ENCODE measurements at regions not wholly inside any gene's neighbourhood (a gene's known extent, or its start where the extent isn't known, plus 50 kb on each side); places are given as distances from the start of the nearest gene placed in this dataset.

DNA sequence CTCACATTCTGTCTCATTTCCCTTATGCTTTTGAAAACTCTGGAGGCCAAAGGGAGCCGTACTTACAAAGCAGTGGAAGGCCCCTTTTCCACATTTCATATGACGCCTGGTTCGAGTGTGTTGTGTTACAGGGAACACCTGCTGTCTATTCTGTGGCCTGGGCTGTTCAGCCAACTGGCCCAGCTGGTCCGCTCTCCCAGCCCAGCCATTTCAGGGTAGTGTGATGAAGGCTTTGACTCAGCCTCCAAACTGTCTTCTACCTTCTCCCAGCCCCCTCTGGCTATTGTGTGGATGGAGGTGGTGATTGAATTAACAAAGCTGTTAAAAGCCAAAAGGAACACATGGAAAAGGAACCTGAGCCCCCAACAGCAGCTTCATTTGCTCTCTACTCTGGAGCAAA is 233.8 kb downstream of the ICOS start:
- Histone ChIP-seq H3K27me3 (no peaks in the 10 kb centered on the region), H3K36me3 (no peaks in the 10 kb centered on the region), H3K27ac (no peak overlapping the region), H3K4me3 (no peak overlapping the region), H3K4me1 (no peaks in the 10 kb centered on the region), H3K9me3 (no peaks in the 10 kb centered on the region)
- DNase-seq, result peak in 1 of 2 donors; percentile 23
- intact Hi-C loops (cut with DNase I; ENCODE audit: low total_unique reads), result no loop called here
- WGBS, 5 donors, result 83 to 95% (median 88%) methylated on average over 4 of the region's 4 CpGs
- no peak for TF ChIP-seq EP300 (IDR thresholded peaks at IDR 0.05)
- TF ChIP-seq POLR2AphosphoS5 (IDR thresholded peaks at IDR 0.05), result no peak
- TF ChIP-seq POLR2A (IDR thresholded peaks at IDR 0.05), result no peak
- TF ChIP-seq, protein P1, sequence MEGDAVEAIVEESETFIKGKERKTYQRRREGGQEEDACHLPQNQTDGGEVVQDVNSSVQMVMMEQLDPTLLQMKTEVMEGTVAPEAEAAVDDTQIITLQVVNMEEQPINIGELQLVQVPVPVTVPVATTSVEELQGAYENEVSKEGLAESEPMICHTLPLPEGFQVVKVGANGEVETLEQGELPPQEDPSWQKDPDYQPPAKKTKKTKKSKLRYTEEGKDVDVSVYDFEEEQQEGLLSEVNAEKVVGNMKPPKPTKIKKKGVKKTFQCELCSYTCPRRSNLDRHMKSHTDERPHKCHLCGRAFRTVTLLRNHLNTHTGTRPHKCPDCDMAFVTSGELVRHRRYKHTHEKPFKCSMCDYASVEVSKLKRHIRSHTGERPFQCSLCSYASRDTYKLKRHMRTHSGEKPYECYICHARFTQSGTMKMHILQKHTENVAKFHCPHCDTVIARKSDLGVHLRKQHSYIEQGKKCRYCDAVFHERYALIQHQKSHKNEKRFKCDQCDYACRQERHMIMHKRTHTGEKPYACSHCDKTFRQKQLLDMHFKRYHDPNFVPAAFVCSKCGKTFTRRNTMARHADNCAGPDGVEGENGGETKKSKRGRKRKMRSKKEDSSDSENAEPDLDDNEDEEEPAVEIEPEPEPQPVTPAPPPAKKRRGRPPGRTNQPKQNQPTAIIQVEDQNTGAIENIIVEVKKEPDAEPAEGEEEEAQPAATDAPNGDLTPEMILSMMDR (IDR thresholded peaks at IDR 0.05), result no peak

DNA sequence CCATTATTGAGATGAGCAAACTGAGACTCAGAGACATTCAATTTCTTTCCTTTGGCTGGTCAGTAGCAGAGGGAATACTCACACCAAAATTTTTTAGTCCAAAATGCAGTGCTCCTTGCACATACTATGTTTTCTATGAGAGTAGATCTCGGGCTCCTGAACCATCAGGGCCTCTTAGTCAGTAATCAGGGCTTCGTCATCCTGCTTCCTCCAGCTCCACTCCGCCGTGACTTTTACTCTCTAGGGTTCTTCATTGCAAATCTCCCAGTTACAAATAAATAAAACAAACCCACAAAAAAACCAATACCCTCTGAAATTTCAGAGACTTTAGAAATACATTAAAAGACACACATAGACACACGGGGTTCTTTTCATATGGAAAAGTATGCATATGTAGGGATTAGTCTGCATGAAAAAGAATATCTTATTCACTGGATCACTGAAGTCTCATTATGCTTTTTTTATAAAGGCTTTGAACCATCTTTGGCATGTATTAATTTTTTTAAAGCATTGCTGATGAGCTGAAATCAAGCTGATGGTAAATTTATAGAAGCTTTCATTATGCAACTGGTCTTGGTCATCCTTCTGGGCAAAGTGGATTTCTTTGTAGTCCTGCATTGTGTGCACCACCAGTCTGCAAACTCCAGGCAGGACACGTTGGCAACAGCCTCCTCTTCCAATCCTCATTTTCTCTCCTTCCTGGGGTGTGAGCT is 235.0 kb downstream of the ICOS start:
- intact Hi-C loops (cut with DNase I; ENCODE audit: low total_unique reads), result no loop called here
- H3K4me3 ChIP-seq, result no peak overlapping the region
- DNase-seq, result no peak
- H3K27ac ChIP-seq, result no peak overlapping the region
- no peaks in the 10 kb centered on the region for H3K36me3 ChIP-seq
- no peak for TF ChIP-seq POLR2A (IDR thresholded peaks at IDR 0.05)
- no peak for TF ChIP-seq POLR2AphosphoS5 (IDR thresholded peaks at IDR 0.05)
- TF ChIP-seq, protein P1 (IDR thresholded peaks at IDR 0.05), result no peak
- TF ChIP-seq EP300 (IDR thresholded peaks at IDR 0.05), result no peak
- no peaks in the 10 kb centered on the region for H3K4me1 ChIP-seq
- no peaks in the 10 kb centered on the region for H3K27me3 ChIP-seq
- no peaks in the 10 kb centered on the region for H3K9me3 ChIP-seq
- 80 to 90% (median 84%) methylated on average over 6 of the region's 6 CpGs for WGBS, 5 donors

DNA sequence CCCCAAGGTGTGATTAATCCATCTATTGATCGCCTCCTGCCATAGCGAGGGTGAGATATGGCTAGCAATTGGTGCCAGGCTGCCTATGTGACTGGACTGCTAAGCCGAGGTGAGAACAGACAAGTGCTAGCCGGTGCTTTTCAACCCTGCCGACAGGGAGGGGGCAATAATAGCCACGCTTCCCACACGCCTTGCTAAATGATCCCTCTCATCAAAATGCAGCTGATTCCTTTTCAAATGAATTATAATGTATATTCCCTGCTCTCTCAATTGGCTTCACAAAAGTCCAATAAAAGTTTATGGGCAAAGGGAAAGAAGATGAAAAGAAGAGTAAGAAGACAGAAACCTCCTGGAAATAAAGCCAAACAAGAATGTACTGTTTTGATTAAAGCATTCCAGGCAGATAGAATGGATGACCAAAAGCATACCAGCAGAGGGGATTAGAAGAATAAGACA is 235.6 kb downstream of the ICOS start:
- no peaks in the 10 kb centered on the region for H3K9me3 ChIP-seq
- no peak for DNase-seq
- TF ChIP-seq EP300 (IDR thresholded peaks at IDR 0.05), result no peak
- no peak for TF ChIP-seq POLR2AphosphoS5 (IDR thresholded peaks at IDR 0.05)
- TF ChIP-seq, protein P1 (IDR thresholded peaks at IDR 0.05), result no peak
- no peak for TF ChIP-seq POLR2A (IDR thresholded peaks at IDR 0.05)
- no peak overlapping the region for H3K27ac ChIP-seq
- no peaks in the 10 kb centered on the region for H3K27me3 ChIP-seq
- H3K4me1 ChIP-seq, result no peaks in the 10 kb centered on the region
- H3K4me3 ChIP-seq, result no peak overlapping the region
- no peaks in the 10 kb centered on the region for H3K36me3 ChIP-seq
- intact Hi-C loops (cut with DNase I; ENCODE audit: low total_unique reads), result no loop called here
- 53 to 78% (median 64%) methylated on average over 7 of the region's 7 CpGs for WGBS, 5 donors

DNA sequence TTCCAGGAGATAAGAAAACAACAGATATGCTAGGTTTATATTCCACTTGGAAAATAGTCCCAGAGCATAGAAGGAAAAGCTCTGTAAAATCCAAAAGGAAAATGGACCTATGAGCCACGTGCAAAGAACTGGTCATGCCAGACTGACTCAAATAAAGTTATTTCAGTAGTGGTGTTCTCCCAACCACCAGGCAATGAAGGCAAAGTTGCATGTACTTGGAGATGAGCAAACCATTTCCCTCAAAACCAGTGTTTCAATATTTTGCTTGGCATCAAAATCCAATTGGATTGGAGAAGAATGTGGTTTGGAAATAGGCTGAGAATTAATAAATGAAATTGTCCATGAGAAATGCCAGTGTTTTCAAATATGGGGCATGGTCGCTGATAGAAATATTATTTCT is 237.5 kb downstream of the ICOS start:
- 10 to 50% (median 23%) methylated on average over 2 of the region's 2 CpGs for WGBS, 5 donors
- no peaks in the 10 kb centered on the region for H3K9me3 ChIP-seq
- no peak for TF ChIP-seq POLR2AphosphoS5 (IDR thresholded peaks at IDR 0.05)
- no peak overlapping the region for H3K27ac ChIP-seq
- H3K4me1 ChIP-seq, result no peaks in the 10 kb centered on the region
- DNase-seq, result no peak
- H3K27me3 ChIP-seq, result no peaks in the 10 kb centered on the region
- H3K4me3 ChIP-seq, result no peak overlapping the region
- intact Hi-C loops (cut with DNase I; ENCODE audit: low total_unique reads), result no loop called here
- H3K36me3 ChIP-seq, result no peaks in the 10 kb centered on the region

DNA sequence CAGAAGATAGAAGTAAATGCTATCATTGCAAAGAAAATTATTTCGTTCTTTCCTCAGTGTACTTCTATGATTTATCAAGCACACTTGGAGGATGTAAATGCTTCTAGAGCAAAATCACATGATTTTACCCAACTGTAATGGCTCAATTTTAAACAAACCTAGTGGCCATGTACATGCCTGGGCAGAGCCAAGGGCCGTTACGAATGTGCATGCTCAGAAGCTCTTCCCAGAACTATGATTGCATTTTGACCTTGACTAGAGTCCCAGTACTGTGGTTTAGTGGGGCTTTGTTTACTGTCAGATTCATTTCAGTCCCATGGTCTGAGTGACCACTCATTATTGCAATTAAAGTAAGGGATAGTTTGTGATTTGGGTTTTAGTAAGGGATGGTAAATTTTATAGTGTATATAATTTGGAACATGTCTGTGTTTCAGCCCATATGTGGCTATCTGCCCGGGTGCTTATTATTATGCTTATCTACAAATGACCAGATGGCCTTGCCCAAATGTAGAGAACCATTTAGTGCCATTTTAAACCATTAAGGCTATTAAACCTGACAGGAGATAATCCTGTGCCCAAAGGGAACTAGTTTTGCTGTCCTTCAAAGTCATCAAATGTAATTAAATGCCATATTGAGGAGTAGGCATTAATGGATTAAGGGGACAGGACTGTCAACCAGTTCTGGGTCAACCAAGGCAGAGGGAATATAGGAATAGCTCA is 239.1 kb downstream of the ICOS start:
- intact Hi-C loops (cut with DNase I; ENCODE audit: low total_unique reads), result no loop called here
- H3K27ac ChIP-seq, result no peak overlapping the region
- H3K27me3 ChIP-seq, result no peaks in the 10 kb centered on the region
- no peaks in the 10 kb centered on the region for H3K4me1 ChIP-seq
- no peak overlapping the region for H3K4me3 ChIP-seq
- 61 to 80% (median 66%) methylated on average over 4 of the region's 4 CpGs for WGBS, 5 donors
- DNase-seq, result no peak
- H3K36me3 ChIP-seq, result no peaks in the 10 kb centered on the region
- TF ChIP-seq, protein P1 (IDR thresholded peaks at IDR 0.05), result no peak
- no peak for TF ChIP-seq EP300 (IDR thresholded peaks at IDR 0.05)
- TF ChIP-seq POLR2AphosphoS5 (IDR thresholded peaks at IDR 0.05), result no peak
- TF ChIP-seq POLR2A (IDR thresholded peaks at IDR 0.05), result no peak
- H3K9me3 ChIP-seq, result no peaks in the 10 kb centered on the region

All from stomach (tissue), 8 donors.